ENCODE measurements at regions not wholly inside any gene's neighbourhood (a gene's known extent, or its start where the extent isn't known, plus 50 kb on each side); places are given as distances from the start of the nearest gene placed in this dataset.

DNA sequence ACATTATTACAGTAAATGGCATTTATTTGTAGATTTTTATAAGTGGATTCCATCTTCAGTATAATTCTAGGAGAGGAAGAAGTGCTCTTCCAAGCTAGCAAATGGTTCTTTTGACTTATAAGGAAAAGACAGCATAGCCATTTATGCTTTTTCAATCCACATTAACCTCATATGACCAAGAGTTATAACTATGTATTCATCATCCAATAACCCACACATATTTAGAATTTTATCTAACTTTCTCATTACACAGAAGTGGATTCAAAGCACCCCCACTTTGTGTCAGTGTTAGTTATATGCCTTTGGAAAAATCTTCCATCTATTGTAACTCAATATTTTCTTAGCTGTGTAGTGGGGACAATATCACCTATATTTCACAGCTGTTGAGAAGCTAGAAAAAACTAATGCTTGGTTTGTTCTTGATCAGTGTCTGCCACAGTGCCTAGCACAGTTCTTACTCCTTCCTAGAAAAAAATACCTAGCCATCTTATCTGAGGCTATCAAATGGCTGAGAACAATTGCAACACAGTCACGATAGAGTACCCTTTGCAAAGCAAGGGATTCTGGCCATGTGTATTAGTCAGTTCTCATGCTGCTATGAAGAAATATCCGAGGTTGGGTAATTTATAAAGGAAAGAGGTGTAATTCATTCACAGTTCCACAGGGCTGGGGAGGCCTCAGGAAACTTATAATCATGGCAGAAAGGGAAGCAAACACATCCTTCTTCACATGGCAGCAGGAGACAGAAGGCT is 986.3 kb downstream of the TFAP2A start:
- Histone ChIP-seq H4K5ac (ENCODE audit: insufficient read length, low read depth, low read length) (no peak overlapping the region), H2BK15ac (ENCODE audit: low read depth, low read length) (no peak overlapping the region), H4K91ac (ENCODE audit: insufficient read length, low read depth, low read length) (no peak overlapping the region), H3K23me2 (ENCODE audit: insufficient read length, low read depth, low read length, poor library complexity, severe bottlenecking) (no peaks in the 10 kb centered on the region), H3K27ac (ENCODE audit: insufficient read length, low read depth, low read length) (no peak overlapping the region), H2BK12ac (ENCODE audit: insufficient read length, low read depth, low read length) (no peak overlapping the region), H2AK5ac (ENCODE audit: insufficient read length, low read length) (no peak overlapping the region), H2BK5ac (ENCODE audit: insufficient read length, low read length) (no peak overlapping the region), H3K4ac (ENCODE audit: low read depth, low read length) (no peak overlapping the region), H3K79me2 (ENCODE audit: insufficient read depth, low read length) (no peaks in the 10 kb centered on the region), H3K9me3 (ENCODE audit: control insufficient read depth, low read depth, low read length) (no peaks in the 10 kb centered on the region), H3K4me1 (ENCODE audit: insufficient read depth, low read length) (no peaks in the 10 kb centered on the region), H4K20me1 (ENCODE audit: control insufficient read depth, insufficient read depth, insufficient read length) (no peaks in the 10 kb centered on the region), H2BK20ac (ENCODE audit: low read depth, low read length, poor library complexity, severe bottlenecking) (no peak overlapping the region), H3K23ac (ENCODE audit: insufficient read length, low read depth, low read length) (no peak overlapping the region), H3T11ph (ENCODE audit: low read length) (no peak overlapping the region), H3K18ac (ENCODE audit: insufficient read length, low read depth, low read length) (no peak overlapping the region), H3K56ac (ENCODE audit: insufficient read length, low read depth, low read length) (no peak overlapping the region), H2BK120ac (ENCODE audit: low read depth, low read length, poor library complexity, severe bottlenecking) (no peak overlapping the region), H3K9ac (ENCODE audit: extremely low read depth, insufficient read length, low read length) (no peak overlapping the region), H3K14ac (ENCODE audit: insufficient read depth, low read length) (no peak overlapping the region), H3K79me1 (ENCODE audit: insufficient read depth, low read depth, low read length, poor library complexity, severe bottlenecking) (no peaks in the 10 kb centered on the region), H4K8ac (replicated peaks; ENCODE audit: insufficient read length, low read depth, low read length) (no peak overlapping the region), H3K4me2 (ENCODE audit: insufficient read depth, insufficient read length, low read length) (no peak overlapping the region), H2AFZ (ENCODE audit: low read length) (no peak overlapping the region), H3K27me3 (ENCODE audit: insufficient read depth, low read length) (no peaks in the 10 kb centered on the region)
- H3K9me3 Mint-ChIP-seq = peaks cover 0 to 2% of the 10 kb centered on the region in 2 experiments; a peak in 2 of 5 replicates
- DNase-seq = no peak
- no CpG with 5 or more reads among the region's 2 CpGs for WGBS (ENCODE audit: extremely low coverage, insufficient read length, low lambda C conversion rate)
- H3K27ac Mint-ChIP-seq = no peak overlapping the region
- peaks cover 0 to 6% (median 0%) of the 10 kb centered on the region in 3 experiments; a peak in 1 of 7 replicates for H3K36me3 Mint-ChIP-seq (ENCODE audit: insufficient read depth in 1 of 3, low read depth in 3 of 3)
- peaks cover 10 to 20% of the 10 kb centered on the region in 2 experiments for H3K4me1 Mint-ChIP-seq
- TF ChIP-seq, protein P1, sequence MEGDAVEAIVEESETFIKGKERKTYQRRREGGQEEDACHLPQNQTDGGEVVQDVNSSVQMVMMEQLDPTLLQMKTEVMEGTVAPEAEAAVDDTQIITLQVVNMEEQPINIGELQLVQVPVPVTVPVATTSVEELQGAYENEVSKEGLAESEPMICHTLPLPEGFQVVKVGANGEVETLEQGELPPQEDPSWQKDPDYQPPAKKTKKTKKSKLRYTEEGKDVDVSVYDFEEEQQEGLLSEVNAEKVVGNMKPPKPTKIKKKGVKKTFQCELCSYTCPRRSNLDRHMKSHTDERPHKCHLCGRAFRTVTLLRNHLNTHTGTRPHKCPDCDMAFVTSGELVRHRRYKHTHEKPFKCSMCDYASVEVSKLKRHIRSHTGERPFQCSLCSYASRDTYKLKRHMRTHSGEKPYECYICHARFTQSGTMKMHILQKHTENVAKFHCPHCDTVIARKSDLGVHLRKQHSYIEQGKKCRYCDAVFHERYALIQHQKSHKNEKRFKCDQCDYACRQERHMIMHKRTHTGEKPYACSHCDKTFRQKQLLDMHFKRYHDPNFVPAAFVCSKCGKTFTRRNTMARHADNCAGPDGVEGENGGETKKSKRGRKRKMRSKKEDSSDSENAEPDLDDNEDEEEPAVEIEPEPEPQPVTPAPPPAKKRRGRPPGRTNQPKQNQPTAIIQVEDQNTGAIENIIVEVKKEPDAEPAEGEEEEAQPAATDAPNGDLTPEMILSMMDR (conservative IDR thresholded peaks at IDR 0.05) = no peak
- no peaks in the 10 kb centered on the region for H3K27me3 Mint-ChIP-seq (ENCODE audit: low read depth)
- H3K4me3 Mint-ChIP-seq = no peak overlapping the region

Measured in H9 (cell line).